Neuronal stem cell (in vitro differentiated cells): ENCODE measurements at regions not wholly inside any gene's neighbourhood (a gene's known extent, or its start where the extent isn't known, plus 50 kb on each side); places are given as distances from the start of the nearest gene placed in this dataset.

ENCODE experiments used
- DNase-seq: peaks from one replicate; pipeline ENCODE4 v3.0.0-alpha.2; 2013; ENCODE audit warnings: low spot score
- H2AFZ ChIP-seq: one replicate; pipeline ENCODE4 v1.6.1; 2013; ENCODE audit warnings: mild to moderate bottlenecking, low read length, inconsistent platforms
- H2AK5ac ChIP-seq: 2 replicates; pipeline ENCODE4 v1.6.1; 2013; ENCODE audit warnings: low read depth, mild to moderate bottlenecking, inconsistent platforms, low read length, moderate library complexity, mixed read lengths
- H2BK120ac ChIP-seq: 2 replicates; pipeline ENCODE4 v1.6.1; 2013; ENCODE audit warnings: low read depth, mild to moderate bottlenecking, inconsistent platforms, low read length, moderate library complexity, mixed read lengths
- H2BK12ac ChIP-seq: one replicate; pipeline ENCODE4 v1.6.1; 2013; ENCODE audit warnings: low read length, inconsistent platforms
- H2BK15ac ChIP-seq: 2 replicates; pipeline ENCODE4 v1.6.1; 2013; ENCODE audit warnings: mild to moderate bottlenecking, low read length, inconsistent platforms, mixed read lengths
- H2BK5ac ChIP-seq: one replicate; pipeline ENCODE4 v1.6.1; 2013; ENCODE audit warnings: inconsistent platforms, mild to moderate bottlenecking, low read length, moderate library complexity
- H3K14ac ChIP-seq: one replicate; pipeline ENCODE4 v1.6.1; 2013; ENCODE audit warnings: low read length, inconsistent platforms
- H3K18ac ChIP-seq: 2 replicates; pipeline ENCODE4 v1.6.1; 2013; ENCODE audit warnings: low read length, inconsistent platforms
- H3K23ac ChIP-seq: 2 replicates; pipeline ENCODE4 v1.6.1; 2013; ENCODE audit warnings: low read depth, mild to moderate bottlenecking, mixed read lengths, low read length, inconsistent platforms; ENCODE audit not compliant: poor library complexity
- H3K27ac ChIP-seq: replicated peaks from 3 replicates; pipeline ENCODE4 v1.5.1; 2013; ENCODE audit warnings: low read length, inconsistent platforms
- H3K27me3 ChIP-seq, 3 experiments: 2 replicates each; pipeline ENCODE4 v1.6.1; 2013; ENCODE audit warnings: low read length in 3 of 3, mild to moderate bottlenecking in 2 of 3, inconsistent platforms in 1 of 3, low read depth in 1 of 3, mixed read lengths in 1 of 3, moderate library complexity in 1 of 3; ENCODE audit not compliant: control insufficient read depth in 3 of 3, insufficient read depth in 3 of 3
- H3K36me3 ChIP-seq, 2 donors: replicated peaks in 1 of 2; 2 replicates each; pipeline ENCODE4 v1.6.1; 2013; ENCODE audit warnings: low read length in 2 of 2; ENCODE audit not compliant: control insufficient read depth in 2 of 2, insufficient read depth in 2 of 2
- H3K4ac ChIP-seq: 2 replicates; pipeline ENCODE4 v1.6.1; 2013; ENCODE audit warnings: inconsistent platforms, mild to moderate bottlenecking, low read length, moderate library complexity
- H3K4me1 ChIP-seq, 2 donors: 1 replicate in 1 of 2; 2 replicates in 1 of 2; pipeline ENCODE4 v1.6.1; 2013; ENCODE audit warnings: low read length in 2 of 2, low read depth in 1 of 2; ENCODE audit not compliant: control insufficient read depth in 2 of 2, insufficient read depth in 1 of 2
- H3K4me2 ChIP-seq: one replicate; pipeline ENCODE4 v1.6.1; 2013; ENCODE audit warnings: mild to moderate bottlenecking, low read length, inconsistent platforms; ENCODE audit not compliant: insufficient read depth, poor library complexity, severe bottlenecking
- H3K4me3 ChIP-seq, 2 donors: 2 replicates each; pipeline ENCODE4 v1.5.1; 2013; ENCODE audit warnings: low read length in 2 of 2, mild to moderate bottlenecking in 2 of 2, inconsistent platforms in 1 of 2, moderate library complexity in 1 of 2
- H3K79me1 ChIP-seq: one replicate; pipeline ENCODE4 v1.6.1; 2013; ENCODE audit warnings: low read depth, mild to moderate bottlenecking, inconsistent platforms, low read length, moderate library complexity
- H3K9ac ChIP-seq: one replicate; pipeline ENCODE4 v1.6.1; 2013; ENCODE audit warnings: mild to moderate bottlenecking, low read depth, low read length, inconsistent platforms; ENCODE audit not compliant: poor library complexity
- H3K9me3 ChIP-seq, 2 donors: replicated peaks in 1 of 2; 2 replicates each; pipeline versions ENCODE3 to v1.6.1; 2013; ENCODE audit warnings: low read length in 2 of 2, mild to moderate bottlenecking in 2 of 2, inconsistent platforms in 1 of 2, low read depth in 1 of 2, mixed read lengths in 1 of 2, moderate library complexity in 1 of 2; ENCODE audit not compliant: control insufficient read depth in 2 of 2, insufficient read depth in 1 of 2
- H4K8ac ChIP-seq: one replicate; pipeline ENCODE4 v1.6.1; 2013; ENCODE audit warnings: low read depth, mild to moderate bottlenecking, inconsistent platforms, low read length, moderate library complexity
- H4K91ac ChIP-seq: one replicate; pipeline ENCODE4 v1.6.1; 2013; ENCODE audit warnings: low read length, low read depth, mild to moderate bottlenecking, inconsistent platforms; ENCODE audit not compliant: poor library complexity
- WGBS, 2 donors: extraction: QIAGEN DNeasy Blood & Tissue Kit; methylation state at CpG; one replicate each; pipeline ENCODE4 v1.1.7; 2013; ENCODE audit warnings: missing lambda C conversion rate in 2 of 2, mixed read lengths in 1 of 2; ENCODE audit not compliant: insufficient read length in 2 of 2, insufficient replicate concordance in 1 of 2; ENCODE audit errors: extremely low coverage in 2 of 2; 5-methylcytosine and 5-hydroxymethylcytosine counted together

- no peak overlapping the region for H2BK5ac ChIP-seq
- H3K4me3 ChIP-seq = no peak overlapping the region
- no CpG with 5 or more reads among the region's 6 CpGs for WGBS, 2 donors
- H3K79me1 ChIP-seq = no peaks in the 10 kb centered on the region
- H2AFZ ChIP-seq = no peak overlapping the region
- no peak overlapping the region for H3K23ac ChIP-seq
- H3K14ac ChIP-seq = no peak overlapping the region
- DNase-seq = peak; percentile 35
- no peak overlapping the region for H2BK12ac ChIP-seq
- no peak overlapping the region for H3K27ac ChIP-seq
- peaks cover 0 to 2% of the 10 kb centered on the region in 2 donors for H3K9me3 ChIP-seq
- no peak overlapping the region for H3K9ac ChIP-seq
- no peak overlapping the region for H2BK120ac ChIP-seq
- no peak overlapping the region for H2AK5ac ChIP-seq
- no peak overlapping the region for H3K4ac ChIP-seq
- H4K8ac ChIP-seq = no peak overlapping the region
- H3K4me2 ChIP-seq = no peak overlapping the region
- H3K27me3 ChIP-seq = no peaks in the 10 kb centered on the region
- H4K91ac ChIP-seq = no peak overlapping the region
- no peaks in the 10 kb centered on the region for H3K4me1 ChIP-seq
- H3K18ac ChIP-seq = no peak overlapping the region
- H3K36me3 ChIP-seq = no peaks in the 10 kb centered on the region
- no peak overlapping the region for H2BK15ac ChIP-seq
Measured at GRCh38 chr7:130831817-130832481, 97.9 kb upstream of the KLF14 start.

GRCh38 chr7:130838738-130839137, 104.7 kb upstream of the KLF14 start:
- Histone ChIP-seq H3K14ac (no peak overlapping the region), H3K23ac (no peak overlapping the region), H4K91ac (no peak overlapping the region), H3K4ac (no peak overlapping the region), H2BK5ac (no peak overlapping the region), H4K8ac (no peak overlapping the region), H2AFZ (no peak overlapping the region), H3K27ac (no peak overlapping the region), H2AK5ac (no peak overlapping the region), H3K18ac (no peak overlapping the region), H3K79me1 (no peaks in the 10 kb centered on the region), H3K4me3 (no peak overlapping the region), H2BK12ac (no peak overlapping the region), H3K4me2 (no peak overlapping the region), H3K4me1 (no peaks in the 10 kb centered on the region), H3K36me3 (no peaks in the 10 kb centered on the region), H3K9ac (no peak overlapping the region), H3K27me3 (peaks cover 0 to 5% (median 0%) of the 10 kb centered on the region in 3 experiments), H2BK15ac (no peak overlapping the region), H2BK120ac (no peak overlapping the region), H3K9me3 (no peaks in the 10 kb centered on the region)
- DNase-seq = no peak
- WGBS, 2 donors = no CpG with 5 or more reads among the region's 1 CpG

DNA sequence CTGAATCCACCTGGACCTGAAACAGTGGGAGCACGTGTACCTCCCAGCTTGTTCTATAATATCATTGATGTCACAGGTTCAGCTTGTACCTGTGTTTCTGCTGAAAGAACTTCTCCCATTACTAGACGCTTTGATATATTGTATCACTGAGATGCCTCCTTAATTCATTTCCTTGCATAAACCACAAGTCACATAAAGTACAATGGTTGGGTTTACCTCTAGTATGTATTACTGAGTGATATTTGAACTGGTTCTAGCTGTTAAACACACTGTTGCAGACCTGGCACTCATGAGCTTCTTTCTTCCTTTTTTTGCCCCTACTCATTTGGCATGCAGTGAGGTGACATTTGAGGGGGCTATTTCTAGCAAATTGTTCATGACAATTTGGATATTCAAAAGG, 106.6 kb upstream of the KLF14 start:
- Histone ChIP-seq H2BK12ac (no peak overlapping the region), H2AK5ac (no peak overlapping the region), H3K36me3 (no peaks in the 10 kb centered on the region), H2BK5ac (no peak overlapping the region), H4K91ac (no peak overlapping the region), H3K9me3 (no peaks in the 10 kb centered on the region), H2BK120ac (no peak overlapping the region), H3K4me3 (no peak overlapping the region), H3K4me1 (no peaks in the 10 kb centered on the region), H2BK15ac (no peak overlapping the region), H3K27me3 (peaks cover 0 to 7% (median 0%) of the 10 kb centered on the region in 3 experiments), H3K27ac (no peak overlapping the region), H4K8ac (no peak overlapping the region), H3K4me2 (no peak overlapping the region), H2AFZ (no peak overlapping the region), H3K4ac (no peak overlapping the region), H3K79me1 (no peaks in the 10 kb centered on the region), H3K23ac (no peak overlapping the region), H3K14ac (no peak overlapping the region), H3K9ac (no peak overlapping the region), H3K18ac (no peak overlapping the region)
- DNase-seq = no peak
- no CpG with 5 or more reads among the region's 2 CpGs for WGBS, 2 donors

DNA sequence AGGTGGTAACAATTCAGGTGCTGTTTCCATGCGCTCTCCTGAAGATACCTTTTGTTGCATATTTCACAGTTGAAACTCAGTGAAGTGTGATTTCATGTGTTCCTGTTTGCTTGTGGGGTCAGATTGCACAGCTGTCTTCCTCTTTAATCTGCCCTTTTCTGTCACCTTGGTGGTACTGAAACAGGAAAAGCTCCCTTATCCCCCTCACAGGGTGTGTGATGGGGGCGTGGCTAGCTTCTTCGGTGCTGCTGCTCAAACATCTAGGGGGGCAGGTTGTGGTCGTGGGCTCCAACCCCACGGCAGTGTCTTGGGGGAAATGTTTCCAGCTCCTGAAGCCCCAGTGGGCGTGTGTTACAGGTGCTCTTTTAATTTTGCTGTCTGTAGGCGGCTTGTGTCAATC, 107.4 kb upstream of the KLF14 start:
- Histone ChIP-seq H3K4ac (no peak overlapping the region), H2AFZ (no peak overlapping the region)

More for the DNA sequence above, 107.4 kb upstream of the KLF14 start:
- Histone ChIP-seq H3K27ac (no peak overlapping the region), H3K4me1 (no peaks in the 10 kb centered on the region), H3K79me1 (no peaks in the 10 kb centered on the region), H3K9me3 (no peaks in the 10 kb centered on the region), H3K9ac (no peak overlapping the region), H3K36me3 (no peaks in the 10 kb centered on the region), H2AK5ac (no peak overlapping the region), H3K14ac (no peak overlapping the region), H3K4me2 (no peak overlapping the region), H4K8ac (no peak overlapping the region), H3K27me3 (peaks cover 0 to 9% (median 0%) of the 10 kb centered on the region in 3 experiments), H3K18ac (no peak overlapping the region), H4K91ac (no peak overlapping the region), H2BK5ac (no peak overlapping the region), H3K4me3 (no peak overlapping the region), H2BK120ac (no peak overlapping the region), H3K23ac (no peak overlapping the region), H2BK15ac (no peak overlapping the region), H2BK12ac (no peak overlapping the region)
- no peak for DNase-seq
- WGBS, 2 donors = no CpG with 5 or more reads among the region's 7 CpGs
